Fibroblast of peridontal ligament (primary cell): ENCODE measurements at regions not wholly inside any gene's neighbourhood (a gene's known extent, or its start where the extent isn't known, plus 50 kb on each side); places are given as distances from the start of the nearest gene placed in this dataset.

ENCODE experiments used
- DNase-seq: peaks from one replicate; pipeline ENCODE4 v3.0.0-alpha.2; 2010; ENCODE audit errors: extremely low read depth

DNA sequence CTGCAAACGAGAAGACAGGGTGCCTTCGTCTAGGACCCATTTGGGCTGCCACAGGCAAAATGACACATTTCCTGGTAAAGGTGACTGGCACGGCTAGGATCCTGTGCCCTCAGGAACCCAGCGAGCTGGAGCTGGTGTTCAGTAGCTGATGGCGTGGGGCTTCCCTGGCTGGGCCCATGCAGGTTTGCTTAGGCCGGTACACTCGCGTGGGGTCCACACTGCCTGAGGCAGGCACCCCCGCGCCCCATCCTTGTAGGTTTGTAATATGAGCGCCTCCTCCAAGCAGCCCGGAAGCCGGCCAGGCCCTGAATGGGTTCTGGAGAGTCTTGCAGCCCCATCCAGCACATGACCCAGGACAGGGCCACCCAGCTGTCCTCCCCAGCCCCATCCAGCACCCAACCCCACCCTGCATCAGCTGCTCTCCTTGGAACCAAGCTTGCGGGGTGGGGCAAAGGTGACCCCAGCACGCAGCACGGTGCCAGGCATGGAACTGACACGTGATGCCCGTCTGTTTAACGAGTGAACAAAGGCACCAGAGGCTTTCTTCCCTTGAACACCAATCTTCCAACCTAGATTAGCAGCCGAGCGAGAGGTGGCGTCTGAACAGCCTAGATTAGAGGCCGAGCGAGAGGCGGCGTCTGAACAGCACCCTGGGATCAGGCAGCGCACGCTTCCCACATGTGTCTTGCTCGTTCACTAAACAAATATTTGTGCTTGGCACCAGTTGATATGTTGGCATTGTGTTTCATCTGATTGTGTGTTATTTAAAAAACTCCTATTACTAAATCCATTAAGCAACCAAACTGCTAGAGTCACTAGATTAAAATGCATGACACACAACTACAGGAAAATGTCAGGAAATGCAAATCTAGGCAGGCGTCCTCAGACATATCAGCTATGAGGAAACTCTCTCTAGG, 112.1 kb downstream of the DLL1 start:
- DNase-seq = no peak

DNA sequence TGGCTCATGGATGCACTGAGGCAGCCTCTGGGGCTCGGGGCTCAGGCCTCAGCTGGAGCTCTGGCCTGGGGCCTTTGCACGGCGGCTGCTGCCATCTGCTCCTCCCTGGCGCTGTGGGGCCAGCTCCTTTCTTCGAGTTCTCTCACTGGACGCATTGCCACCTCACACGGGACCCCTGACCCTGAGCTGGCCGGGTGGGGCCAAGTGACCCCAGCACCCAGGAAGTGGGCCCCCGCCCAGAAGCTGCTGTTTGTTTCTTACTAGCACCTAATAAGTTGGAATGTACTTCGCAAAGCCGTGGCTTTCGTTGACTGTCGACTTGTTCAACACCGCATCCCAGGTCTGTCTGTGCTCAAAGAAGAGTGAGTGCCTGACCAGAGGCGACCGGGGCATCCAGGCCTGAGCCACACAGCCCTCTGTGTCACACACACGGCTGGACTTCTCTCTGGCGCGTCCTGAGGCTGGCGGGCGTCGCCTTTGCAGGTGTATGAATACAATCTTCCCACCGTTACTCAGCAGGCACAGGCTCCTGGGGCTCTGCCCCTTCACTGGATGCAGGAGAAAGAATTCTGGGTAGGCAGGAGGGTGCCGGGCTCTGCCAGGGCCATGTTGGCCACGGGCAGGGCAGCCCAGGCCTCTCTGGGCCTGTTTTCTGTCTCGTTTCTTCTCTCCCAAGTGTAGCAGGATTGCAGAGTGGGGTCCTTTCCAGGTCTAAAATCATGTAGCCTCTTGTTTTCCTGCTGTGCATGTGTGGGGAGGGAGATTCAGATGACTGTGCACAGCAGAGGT, 112.9 kb downstream of the DLL1 start:
- DNase-seq = no peak

DNA sequence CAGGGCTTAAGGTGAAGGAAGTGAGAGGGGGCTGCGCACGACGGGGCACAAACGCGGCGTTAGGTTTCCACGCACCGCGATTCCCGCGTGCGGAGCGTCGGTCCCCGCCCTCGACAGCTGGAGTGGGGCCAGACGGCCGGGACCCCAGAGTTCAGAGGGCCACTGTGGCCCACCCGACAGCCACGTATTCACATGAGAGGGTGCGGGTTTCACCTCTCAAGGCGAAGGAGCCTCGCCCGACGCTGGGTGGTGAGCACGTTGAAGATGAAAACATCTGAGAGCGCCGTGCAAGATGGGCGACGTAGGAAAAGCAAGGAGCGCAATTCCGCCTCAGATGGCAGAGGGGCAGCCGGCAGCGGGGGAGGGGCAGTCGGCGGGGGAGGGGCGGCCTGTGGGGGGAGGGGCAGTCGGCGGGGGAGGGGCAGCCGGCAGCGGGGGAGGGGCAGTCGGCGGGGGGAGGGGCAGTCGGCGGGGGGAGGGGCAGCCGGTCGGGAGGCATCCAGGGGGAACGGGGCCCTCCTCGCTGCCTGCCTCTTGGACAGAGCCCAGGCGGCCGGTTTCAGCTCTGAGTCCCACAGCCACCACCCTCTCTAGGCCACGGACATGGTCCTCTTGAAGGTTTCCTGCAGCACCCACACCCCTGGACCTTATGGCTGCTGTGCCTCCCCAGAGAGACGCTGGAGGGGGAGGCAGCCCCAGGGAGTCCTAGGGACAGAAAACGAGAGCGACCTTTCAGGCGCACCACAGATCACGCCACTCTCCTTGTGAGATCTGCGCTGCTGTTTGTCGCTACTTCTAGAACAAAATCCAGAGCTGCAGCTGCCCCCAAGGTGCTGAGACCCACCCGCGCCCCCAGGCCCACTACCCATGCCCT, 113.7 kb downstream of the DLL1 start:
- DNase-seq = no peak

DNA sequence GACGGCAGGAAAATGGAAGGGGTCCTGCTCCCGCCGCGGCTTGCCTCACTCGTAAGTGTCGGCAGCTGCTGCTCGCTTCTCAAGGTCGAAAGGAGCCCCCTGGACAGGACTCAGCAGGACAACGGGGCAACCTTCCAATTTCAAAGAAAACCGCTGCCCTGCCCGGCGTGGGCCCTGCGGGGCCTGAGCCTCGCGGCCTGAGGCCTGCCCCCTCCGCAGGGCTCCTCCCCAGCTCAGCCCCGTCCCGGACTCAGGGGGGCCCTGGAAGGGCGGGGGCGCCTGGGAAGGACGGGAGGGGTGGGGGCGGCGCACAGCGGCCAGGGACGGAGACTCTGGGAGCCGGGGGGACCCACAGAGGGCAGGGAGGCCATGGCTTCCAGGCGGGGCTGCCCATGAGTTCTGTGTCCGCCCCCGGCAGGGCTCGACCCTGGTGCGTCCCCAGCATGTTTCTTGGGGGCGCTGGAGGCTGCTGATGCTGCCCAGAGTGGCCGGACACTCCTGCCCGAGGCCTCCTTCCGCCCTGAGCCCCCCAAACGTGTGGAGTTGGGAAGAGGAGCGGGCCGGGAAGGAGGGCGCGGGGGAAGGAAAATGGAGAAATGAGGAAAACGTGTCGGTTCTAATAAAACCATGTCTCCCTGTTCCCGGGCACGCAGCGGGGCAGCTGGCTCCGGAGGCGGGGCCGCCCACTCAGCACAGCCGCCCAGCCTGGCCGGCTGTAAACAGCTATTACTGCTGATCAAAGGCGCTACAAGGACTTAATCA, 114.6 kb downstream of the DLL1 start:
- DNase-seq = no peak

DNA sequence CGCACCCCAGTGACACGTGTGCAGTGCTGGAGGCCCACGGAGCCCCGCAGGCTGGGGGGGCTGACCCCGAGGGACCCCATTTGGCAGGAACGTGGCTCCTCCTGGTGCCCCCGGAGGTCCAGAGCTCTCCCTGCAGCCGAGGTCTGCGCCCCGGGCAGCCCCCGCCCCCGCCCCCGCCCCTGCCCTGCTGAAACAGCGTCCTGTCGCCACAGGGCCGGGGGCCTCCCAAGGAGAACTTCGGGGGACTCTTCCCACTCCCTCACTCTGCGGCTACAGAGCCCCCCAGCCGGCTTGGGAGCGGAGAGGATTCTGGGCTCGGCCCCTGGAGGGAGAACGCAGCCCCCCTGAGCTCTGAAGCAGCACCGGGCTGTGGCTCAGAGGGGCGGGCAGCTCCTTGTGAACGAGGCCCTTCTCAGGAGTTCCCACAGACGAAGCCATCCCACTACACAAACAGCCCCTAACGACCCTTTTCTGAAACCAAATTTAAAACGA, 115.2 kb downstream of the DLL1 start:
- no peak for DNase-seq

DNA sequence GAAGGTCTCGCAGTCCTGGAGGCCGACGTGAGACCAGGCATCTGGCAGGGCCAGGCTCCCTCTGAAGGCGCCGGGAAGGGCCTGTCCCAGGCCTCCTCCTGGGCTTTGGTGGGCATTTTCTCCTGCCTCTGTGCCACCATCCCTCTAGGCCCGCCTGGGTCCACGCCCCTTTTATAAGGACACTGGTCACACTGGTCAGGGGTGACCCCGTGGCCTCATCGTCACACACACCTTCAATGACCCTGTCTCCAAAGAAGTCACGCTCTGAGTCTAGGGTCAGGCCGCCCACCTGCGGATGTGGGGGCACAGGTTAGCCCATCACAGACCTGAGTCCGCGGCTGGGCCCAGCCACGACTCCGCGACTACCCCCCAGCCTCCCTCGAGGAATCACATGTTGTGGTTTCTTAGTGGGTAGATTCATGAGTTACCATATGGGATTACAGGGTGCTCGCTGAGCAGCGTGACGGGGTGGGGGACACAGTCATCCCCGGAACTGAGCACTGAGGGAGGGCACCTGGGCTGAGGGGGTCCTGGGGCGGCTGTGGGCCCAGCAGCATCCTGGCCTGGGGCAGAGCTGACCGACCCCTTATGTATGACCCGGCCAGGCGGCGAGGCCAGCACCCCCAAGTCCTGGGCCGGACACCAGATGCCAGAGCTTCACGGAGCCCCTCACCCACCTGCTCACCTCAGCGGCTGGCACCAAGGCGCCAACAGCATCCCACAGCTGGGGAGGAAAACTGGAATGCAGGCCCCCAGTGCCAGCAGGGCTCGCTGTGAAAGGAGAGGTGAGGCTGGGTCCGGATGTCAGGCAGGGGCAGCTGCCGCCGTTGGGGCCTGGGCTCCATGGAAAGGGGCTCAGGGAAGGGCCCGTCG, 115.9 kb downstream of the DLL1 start:
- DNase-seq = no peak

DNA sequence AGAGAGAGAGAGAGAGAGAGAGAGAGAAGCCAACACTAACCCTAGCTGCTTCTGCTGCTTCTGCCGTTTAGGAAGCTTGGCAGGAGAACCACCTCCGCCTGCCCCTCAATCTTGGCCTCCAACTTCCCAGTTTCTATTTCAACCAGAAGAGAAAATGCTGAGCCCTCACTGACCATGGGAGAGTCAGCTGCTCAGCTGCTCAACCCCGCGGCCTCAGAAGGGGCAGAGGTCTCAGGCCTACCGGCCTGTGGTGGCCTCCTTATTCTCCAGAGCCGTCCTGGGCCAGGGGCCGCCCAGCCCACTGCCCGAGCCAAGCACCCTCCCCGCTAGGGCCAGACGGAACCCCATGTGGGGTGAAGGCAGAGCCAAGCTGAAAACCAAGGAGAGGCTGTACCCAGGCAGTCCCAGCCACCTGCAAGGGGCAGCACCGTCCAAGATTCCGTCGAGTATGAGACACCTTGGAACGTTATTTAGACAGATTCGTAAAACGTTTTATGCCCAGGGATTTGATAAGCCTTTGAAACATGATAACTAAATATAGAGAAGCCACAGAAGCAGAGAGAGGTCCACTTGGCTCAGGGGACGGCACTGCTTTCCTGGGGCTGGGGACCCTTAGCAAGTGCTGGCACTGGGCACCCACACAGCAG, 116.6 kb downstream of the DLL1 start:
- no peak for DNase-seq

DNA sequence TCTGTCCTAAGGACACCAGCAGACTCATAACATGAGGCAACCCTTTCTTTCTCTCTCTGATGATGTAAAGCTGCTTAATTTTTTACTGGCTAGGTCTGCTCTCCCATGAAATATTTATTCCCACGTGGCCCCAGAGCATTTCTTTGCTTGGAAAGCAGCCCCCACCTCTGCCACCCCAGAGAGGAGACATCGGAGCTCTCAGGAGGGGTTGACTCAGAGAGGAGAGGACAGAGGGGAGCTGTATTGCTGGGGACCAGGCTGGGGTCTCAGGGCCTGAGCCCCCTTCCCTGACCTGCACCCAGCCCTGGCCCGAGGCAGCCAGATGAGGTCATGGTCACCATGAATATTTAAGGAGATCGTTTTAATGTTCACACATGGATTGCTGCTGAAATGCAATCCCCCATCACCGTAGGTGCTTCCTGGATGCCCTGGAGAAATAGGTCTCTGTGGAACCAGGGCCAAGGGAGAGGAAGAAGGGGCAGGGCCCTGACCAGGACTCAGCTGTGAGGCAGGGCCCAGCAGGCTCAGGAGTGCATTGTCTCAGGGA, 117.5 kb downstream of the DLL1 start:
- DNase-seq = no peak

DNA sequence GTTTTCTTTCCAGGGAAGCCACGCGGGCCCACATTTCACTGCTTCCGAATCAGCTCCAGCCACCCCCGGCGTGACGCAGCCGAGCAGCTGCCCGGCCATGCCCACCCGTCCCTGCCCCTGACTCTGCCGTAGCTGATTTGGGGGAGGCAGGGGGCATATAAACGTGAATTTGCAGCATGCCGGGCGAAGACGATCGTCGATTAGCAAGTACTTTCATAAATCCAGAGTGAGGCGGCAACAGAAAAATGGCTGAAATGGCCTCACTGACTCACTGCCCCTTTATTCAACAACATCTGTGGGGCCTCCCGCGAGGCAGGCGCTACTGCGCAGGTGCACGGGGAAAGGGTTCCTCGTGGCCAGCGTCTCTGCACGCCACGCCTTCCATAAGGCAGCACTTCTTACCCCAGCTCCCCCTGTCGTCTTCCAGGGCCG, 118.0 kb downstream of the DLL1 start:
- no peak for DNase-seq

DNA sequence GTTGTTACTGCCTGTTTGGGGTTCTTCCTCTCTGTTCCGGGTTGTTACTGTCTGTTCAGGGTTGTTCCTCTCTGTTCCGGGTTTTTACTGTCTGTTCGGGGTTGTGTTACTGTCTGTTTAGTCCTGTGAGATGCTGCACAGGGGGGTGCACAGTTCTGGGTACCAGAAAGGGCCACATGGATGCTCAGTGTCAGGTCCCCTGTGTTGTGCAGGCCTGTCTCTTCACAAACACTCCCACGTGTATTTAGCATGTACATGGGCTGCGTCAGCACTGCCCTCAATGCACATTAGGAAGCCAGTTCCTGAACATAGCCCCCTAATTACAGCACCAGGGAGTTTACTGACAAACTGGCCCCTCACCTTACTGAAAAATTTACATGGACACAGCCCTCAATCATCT, 118.5 kb downstream of the DLL1 start:
- no peak for DNase-seq

DNA sequence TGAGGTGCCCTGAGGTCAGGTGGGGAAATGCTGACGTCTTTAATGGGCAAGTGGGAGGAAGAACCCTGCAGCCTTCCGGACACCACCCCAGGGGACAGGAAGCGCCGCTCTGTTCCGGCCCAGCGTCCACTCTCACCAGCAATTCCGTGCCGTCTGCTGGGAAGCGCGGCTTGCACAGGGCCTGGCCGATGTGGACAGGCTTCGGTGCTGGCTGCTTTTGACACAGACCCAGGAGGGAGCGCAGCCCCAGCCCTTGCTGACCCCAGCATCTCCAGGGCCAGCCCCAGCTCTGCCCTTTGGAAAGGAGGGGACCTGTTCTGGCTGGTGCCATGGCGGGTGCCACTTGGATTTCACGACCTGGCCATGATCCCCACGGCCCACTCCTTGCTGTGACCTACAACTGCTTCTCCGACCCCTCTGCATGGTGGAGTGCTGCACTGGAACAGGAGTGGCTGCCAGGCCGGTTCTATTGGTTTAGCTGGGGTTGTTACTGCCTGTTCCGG, 123.2 kb downstream of the DLL1 start:
- no peak for DNase-seq

DNA sequence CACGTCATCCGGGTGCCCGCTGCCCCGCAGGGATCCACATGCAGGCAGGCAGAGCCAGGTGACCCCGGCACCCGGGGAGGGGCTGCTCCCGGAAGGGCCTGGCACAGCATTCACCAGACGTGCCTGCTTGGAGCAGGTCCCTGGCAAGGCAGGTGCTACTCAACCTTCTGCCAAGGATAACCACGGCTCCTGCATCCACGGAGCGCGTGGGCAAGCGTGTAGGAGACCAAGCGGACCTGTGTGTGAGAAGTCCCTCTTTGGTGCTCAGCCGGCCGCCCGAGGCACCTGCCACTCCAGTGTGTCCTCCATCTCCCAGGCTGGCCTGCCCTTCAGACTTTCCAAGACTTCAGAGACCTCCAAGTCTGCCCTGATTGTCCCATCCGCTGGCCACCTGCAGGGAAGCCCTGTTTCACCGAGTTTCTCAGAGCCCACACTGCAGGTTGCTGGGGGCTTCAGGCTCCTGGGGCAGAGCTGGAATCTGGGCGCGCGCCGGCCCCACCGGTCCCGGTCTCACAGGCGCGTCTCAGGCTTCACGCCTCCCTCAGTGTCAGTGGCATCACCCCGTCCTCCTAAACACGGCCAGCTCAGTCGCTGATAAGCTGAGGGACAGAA, 124.3 kb downstream of the DLL1 start:
- no peak for DNase-seq

DNA sequence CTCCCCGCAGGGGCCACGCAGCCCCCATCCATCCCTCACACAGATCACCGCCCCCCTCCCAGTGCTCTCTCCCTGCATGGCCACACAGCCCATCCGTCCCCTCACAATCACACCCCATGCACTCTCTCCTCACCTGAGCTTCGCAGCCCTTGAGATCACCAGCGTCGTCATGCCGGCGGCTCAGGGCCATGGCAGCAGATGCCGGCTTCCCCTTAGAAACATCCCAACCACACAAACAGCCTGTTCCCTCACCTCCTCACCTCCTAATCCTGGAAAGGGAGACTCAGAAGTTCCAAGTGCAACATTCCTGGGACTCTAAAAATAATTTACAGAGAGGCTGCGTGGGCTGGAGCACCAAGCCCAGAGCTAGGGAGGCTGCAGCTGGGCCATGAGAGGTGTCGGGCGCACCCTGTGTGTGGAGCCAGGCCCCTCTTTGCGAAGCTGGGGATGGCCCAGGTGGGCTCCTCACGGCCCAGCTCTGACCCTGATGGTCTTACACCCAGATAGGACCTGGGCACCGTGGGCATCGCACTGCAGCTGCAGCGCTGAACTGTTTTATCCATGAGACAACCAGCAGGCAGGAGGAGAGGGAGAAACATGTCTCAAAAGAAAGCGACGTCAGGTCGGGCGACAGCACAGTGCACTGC, 125.3 kb downstream of the DLL1 start:
- no peak for DNase-seq

DNA sequence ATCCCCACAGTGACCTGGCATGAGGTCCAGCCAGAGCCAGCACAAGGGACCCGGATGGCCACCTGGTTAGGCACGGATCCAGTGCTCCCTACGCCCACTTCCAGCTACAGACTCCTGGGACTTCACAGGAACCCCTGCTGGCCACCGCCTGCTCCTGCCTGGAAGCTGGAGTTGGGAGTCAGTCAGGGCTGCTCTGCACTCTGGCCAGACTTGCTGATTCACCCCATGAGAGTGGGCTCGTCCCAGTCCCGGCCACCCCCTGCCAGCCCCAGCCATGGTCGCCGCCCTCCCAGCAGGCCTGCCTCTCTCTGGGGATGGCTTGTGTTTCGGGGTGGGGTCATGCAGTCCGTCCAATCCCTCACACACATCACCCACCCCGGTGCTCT, 125.8 kb downstream of the DLL1 start:
- no peak for DNase-seq

DNA sequence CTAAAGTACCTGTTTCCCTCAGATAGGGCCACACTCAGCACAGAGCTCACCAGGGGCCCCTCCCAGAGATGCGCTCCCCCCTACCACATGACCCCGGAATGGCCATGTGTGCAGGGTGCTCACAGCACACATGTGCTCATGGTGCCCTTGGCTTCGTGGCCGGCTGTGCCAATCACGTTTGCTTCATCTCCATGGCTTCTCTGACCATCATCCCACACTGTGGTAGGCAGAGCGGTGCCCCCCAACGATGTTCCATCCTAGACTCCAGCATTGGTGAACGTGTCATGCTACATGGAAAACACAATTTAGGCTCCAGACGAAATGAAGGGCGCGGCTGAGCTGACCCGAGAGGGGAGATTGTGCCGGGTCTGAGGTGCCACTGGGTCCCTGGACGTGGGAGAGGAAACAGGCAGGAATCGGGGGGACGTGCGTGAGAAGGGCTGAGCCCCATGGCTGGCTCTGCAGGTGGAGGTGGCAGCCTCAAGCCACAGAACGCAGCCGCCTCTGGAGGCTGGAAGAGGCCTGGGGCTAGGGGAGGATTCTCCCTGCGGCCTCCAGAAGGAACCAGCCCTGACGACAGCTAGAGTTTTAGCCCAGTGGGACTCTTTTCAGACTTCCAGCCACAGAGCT, 126.5 kb downstream of the DLL1 start:
- no peak for DNase-seq

DNA sequence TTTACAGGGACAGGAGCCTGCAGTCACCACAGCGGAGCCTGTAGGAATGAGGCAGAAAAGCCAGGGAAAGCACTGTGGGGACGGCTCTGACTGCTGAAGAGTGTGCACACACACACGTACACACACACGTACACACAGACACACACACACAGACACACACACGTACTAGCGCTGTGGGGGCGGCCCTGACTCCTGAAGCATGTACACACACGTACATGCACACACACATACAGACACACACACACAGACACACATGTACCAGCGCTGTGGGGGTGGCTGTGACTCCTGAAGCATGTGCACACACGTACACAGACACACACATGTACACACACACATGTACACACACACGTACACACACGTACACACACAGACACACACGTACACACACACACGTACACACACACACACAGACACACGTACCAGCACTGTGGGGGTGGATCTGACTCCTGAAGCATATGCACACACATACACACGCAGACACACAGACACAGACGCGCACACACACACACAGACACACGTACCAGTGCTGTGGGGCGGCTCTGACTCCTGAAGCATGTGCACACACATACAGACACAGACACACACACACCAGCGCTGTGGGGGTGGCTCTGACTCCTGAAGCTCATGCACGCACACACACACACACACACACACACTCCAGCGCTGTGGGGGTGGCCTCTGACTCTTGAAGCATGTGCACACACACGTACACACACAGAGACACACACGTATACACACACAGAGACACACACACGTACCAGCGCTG, 127.3 kb downstream of the DLL1 start:
- DNase-seq = no peak
